Stimulated activated CD8-positive, alpha-beta memory T cell treated with anti-CD3 and anti-CD28 coated beads, Interleukin-7, amount 100 ng/mL, for 48 hours (primary cell): ENCODE measurements at regions not wholly inside any gene's neighbourhood (a gene's known extent, or its start where the extent isn't known, plus 50 kb on each side); places are given as distances from the start of the nearest gene placed in this dataset.

Experiments
- DNase-seq, 2 donors: peaks; one replicate each; pipeline ENCODE4 v3.0.0-alpha.2; 2020; ENCODE audit warnings: low read depth in 1 of 2; ENCODE audit errors: extremely low read depth in 1 of 2

GRCh38 chr9:93829271-93830011, 125.7 kb downstream of the BARX1 start:
- DNase-seq = no peak

DNA sequence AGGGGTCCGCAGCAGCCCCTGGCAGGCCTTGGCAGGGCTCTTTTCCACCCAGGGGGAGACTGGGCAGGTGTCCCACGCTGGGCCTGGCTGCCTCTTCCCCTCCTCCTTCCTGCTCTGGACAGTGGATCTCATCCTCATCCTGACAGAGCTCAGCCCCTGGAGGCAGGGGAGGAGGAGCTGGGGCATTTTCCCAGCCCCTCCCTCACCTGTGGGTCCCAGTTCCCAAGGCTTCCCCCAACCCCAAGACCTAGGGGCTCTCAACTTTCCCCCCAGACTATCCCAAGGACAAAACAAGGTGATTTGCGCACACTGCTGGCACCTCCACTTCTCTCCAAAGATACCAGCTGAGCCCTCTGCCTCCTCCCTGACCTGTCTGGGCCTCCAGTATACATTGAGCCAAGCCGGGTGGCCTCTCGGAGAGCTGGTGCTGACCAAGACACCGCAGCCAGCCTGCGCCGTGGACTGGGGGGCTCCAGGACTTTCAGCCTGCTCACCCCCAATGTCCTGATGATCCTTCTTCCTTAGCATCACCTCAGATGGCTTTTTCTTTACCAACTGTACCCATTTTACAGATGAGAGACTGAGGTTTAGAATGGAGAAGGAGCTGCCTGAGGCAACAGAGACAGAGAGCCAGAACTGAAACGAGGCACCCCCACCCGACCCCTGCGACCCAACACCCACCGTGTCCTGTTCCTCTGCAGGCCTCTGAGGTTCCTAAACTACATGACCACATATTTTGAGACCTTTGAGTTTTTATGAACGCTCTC, 126.6 kb downstream of the BARX1 start:
- no peak for DNase-seq

GRCh38 chr9:93827545-93828330, 127.4 kb downstream of the BARX1 start:
- DNase-seq = peak in 1 of 2 donors; percentile 13

DNA sequence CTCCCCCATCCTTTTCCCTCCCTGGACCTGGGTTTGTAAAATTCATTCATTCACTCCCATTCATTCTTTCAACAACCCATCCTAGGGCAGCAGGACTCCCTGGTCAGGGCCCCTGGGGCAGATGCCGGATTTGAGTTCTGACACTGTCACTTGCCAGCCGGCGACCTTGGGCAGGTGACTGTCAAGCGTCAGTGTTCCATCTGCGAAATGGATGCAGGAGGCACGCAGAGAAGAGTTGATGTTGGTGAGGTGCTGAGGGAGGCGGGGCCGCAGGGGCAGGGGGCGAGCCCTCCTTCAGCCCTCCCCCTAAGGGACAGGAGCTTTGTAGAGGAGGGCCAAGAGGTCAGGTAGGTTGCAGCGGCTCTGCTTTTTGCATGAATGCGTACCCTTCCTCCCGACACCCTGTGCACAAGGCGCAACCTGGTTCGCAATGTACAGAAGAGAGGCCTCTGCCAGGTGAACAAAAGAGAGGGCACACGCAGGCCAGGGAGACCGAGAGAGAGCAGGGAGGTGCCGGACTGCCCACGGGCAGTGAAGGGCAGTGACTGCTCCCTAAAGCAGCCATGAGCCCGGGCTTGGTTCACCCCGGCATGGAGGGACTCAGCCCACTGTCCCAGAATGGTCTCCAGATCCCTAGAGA, 128.1 kb downstream of the BARX1 start:
- DNase-seq = no peak

- DNase-seq = peak in 1 of 2 donors; percentile 20
Observed at GRCh38 chr9:93826209-93826608, 128.9 kb downstream of the BARX1 start.

DNA sequence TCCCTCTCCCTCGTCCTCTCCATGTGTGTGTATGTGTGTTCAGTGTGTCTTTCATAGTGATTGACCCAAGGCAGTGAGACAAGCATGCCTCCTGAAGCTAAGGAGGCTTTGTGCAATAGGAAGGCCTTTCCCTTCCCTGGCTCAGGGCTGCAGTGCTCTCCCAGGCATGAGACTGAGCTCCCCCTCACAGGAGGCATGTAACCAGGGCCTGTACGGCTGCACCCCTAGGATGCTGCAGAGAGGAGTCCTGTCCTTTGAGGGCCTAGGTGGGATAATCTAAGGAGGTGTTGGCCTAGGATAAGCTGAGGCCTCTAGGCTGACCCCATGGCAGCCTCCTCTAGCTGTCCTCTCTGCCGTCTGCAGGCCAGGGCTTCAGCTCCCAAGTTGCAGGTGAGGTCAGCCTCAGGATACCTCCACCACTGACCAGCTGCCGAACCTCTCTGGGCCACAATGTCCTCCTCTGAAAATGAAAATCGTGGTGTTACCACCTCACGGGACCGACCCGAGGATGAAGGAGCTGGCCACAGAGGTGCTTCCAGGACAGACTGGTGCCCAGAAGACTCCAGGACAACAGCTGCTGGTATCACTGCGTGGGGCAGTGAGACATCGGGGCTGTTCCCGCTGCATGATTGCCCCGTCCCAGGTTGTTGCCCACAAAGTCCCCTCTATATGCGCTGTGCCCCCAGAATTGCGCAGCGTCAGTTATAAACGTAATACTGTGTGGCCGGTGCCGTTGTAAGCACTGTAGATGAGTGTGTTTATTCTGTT, 129.6 kb downstream of the BARX1 start:
- no peak for DNase-seq

GRCh38 chr9:93824386-93825294, 130.5 kb downstream of the BARX1 start:
- no peak for DNase-seq

DNA sequence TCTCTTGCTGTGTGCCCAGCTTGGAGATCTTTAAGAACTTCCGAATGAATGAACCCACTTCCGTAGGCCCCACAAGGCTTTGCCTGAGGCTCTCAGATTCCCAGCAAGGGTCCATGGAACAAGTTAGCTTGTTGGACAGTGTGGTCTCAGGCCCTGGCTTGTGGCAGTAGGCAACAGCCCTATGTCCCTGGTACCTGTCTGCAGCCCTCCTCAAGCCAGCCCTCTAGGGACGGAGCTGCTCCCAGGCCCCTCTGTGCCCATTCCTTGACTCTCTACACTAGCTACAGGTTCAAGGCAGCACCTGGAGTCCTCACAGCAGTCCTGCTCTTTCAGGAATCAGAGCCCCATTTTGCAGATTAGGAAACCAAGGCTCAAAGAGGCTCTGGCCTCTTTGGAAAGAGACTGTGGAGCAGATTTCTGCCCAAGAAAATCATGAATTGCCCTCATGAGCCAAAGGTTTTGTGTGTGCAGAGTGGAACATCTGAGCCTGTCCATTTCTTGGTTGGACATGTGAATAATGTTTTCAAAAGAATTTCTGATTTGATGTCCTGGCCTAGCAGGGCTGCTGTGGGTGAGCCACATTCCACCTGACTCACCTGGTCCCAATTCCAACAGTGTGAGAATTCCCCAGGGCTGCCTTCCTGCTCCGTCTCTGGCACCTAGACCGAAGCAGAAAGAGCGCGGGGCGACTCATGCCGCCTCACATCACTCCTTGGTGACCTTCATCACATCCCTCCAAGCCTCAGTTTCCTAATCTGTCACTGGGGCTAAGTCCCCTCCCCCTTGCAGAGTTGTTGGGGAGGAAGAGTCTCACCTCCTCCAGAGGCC, 131.7 kb downstream of the BARX1 start:
- no peak for DNase-seq

DNA sequence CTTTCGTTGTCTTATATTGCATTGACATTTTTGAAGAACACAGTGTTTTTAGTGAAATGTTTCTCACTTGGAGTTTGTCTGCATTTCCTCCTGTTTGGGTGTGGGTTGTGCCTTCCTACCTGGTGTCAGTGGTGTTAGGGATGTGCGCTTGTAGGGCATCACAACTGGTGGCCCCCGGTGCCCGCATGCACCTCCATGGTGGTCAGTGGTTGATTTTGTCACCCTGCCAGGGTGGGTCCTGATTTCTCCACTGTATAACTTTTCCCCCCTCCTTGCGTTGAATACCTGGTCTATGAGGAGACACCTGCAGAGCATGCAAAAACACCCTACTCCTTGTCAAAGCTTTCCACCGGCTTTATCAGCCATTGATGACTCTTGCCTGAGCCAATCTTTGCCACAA, 132.9 kb downstream of the BARX1 start:
- DNase-seq = no peak

- no peak for DNase-seq
Observed at GRCh38 chr9:93821307-93821703, 133.8 kb downstream of the BARX1 start.

- no peak for DNase-seq
Observed at GRCh38 chr9:93820667-93821306, 134.4 kb downstream of the BARX1 start.

- DNase-seq = no peak
Observed at GRCh38 chr9:93819905-93820304, 135.2 kb downstream of the BARX1 start.

DNA sequence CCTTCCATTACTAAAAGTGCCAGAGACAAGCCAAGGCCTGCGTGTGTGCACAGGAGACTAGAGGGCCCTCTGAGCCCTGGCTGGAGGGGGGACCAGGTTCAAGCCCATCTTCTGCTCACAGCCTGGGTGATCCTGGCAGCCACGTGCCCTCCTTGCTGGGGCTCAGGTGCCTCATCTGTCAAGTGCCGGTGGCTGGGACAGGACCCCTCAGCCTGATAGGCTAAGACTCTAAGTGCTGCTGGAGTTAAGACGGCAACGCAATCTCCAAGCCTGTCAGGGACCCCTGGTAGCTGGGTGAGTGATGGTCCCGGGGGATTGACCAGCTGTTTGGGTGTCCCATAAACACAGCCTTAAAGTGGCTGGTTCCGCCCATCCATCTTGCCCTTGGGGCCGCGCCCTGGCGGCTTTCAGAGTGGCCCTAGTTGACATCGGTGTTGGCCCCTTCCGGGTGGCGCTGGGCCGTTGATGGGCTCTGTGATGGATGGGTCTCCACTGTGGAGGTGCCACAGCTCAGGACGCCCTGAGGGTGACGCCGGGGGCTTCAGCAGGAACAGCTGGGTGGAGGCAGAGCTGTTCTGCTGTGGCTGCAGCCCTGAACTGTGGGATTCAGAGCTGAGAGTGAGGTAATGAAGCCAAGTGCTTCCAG, 136.2 kb downstream of the BARX1 start:
- no peak for DNase-seq

DNA sequence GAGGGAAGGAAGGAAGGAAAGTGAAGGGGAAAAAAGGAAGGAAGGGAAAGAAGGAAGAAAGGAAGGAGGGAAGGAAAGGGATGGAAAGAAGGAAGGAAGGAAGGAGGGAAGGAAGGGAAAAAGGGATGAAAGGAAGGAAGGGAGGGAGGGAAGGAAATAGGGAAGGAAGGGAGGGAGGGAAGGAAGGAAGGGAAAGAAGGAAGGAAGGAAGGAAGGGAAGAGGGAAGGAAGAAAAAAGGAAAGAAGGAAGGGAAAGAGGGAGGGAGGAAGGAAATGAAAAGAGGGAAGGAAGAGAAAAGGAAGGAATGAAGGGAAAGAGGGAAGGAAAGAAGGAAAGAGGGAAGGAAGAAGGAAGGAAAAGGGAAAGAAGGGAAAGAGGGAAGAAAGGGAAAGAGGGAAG, 136.9 kb downstream of the BARX1 start:
- no peak for DNase-seq

DNA sequence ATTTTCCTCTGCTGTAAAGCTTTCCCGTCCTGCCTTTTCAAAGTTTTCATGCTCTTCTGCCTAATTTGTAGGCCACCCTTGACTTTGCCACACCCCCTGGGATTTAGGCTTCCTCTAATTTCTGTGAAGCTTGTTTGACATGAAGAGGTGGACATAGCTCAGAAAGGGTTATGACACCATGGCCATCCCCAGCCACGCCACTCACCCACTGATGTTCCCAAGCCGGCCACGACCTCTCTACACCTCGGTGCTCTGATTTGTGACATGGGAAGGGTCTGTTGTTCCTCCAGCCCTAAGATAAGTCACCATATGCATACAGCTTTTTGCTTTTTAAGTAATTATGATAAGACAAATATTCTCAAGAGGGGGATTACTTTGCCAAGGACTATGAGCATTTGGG, 139.5 kb downstream of the BARX1 start:
- DNase-seq = no peak

DNA sequence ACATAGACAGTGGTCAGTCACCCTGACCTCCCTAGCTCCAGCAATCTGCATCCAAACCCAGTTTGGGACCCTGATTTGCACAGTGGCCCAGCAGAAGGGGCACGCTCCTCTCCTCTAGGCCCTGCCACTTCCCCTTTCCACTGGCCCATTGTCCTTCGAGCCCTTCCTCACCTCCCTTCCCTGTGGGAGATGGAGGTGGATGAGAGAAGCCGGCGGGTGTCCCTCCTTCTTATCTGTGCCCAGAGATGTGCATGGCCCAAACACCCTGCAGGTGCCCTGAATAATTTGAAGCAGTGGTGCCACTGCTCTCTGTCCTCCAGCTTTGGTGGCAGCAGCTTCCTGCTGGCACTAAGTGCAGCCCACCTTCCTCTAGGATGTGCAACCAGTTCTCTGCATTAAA, 140.0 kb downstream of the BARX1 start:
- DNase-seq = no peak
